SK-MEL-5 (cell line): ENCODE measurements at regions not wholly inside any gene's neighbourhood (a gene's known extent, or its start where the extent isn't known, plus 50 kb on each side); places are given as distances from the start of the nearest gene placed in this dataset.
"Not testable (repeated sequence)": the region's sequence is repeated elsewhere in the genome, so short reads cannot be mapped to it uniquely, and the experiment has no call there.

ENCODE experiments used
- DNase-seq: peaks from one replicate; pipeline ENCODE4 v3.0.0-alpha.2; 2016; ENCODE audit warnings: low read depth, low spot score
- in situ Hi-C: cut with HindIII; loops from 2 replicates; pipeline ENCODE4 v1.10.0; 2016; ENCODE audit warnings: low sequenced_read_pairs, high pct_unique_total_duplicates, low pct_unique_long_range_greater_than_20kb

DNA sequence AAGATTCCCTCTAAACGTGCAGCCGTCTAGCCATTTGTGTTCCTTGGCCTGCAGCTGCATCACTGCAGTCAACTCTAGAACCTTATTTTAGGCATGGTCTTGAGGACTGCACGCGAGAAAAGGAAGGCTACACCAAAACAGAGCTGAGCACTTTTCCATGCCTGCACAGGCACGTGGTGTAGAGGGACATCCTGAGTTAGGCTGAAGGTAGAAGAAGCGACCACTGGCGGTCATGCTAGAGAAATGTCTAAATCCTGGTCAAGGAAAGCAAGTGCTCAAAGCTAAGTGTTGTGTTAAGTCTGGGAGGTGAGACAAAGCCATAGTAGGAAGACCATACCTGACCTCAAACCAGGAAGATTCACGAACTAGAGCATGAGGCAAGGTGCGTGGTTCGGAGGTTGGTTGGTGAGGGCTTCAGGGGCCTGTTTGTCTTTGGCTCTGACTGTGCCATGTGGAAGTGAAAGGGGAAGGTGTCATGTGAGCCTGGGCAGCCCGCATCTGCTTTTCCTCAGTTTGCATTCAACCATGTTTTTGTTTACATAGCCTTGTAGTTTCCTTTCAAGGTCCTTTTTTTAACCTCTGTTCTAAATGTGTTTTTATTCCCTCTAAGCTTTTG, 203.8 kb downstream of the AASDH start:
- in situ Hi-C loops, result no loop called here
- peak; percentile 47 for DNase-seq

GRCh38 chr4:56182356-56182755, 204.9 kb downstream of the AASDH start:
- in situ Hi-C loops, result no loop called here

GRCh38 chr4:56181140-56181953, 205.9 kb downstream of the AASDH start:
- in situ Hi-C loops, result no loop called here
- no peak for DNase-seq

More at GRCh38 chr4:56182356-56182755, 204.9 kb downstream of the AASDH start:
- no peak for DNase-seq

GRCh38 chr4:56169061-56169460, 218.2 kb downstream of the AASDH start:
- DNase-seq, result no peak
- in situ Hi-C loops, result no loop called here

DNA sequence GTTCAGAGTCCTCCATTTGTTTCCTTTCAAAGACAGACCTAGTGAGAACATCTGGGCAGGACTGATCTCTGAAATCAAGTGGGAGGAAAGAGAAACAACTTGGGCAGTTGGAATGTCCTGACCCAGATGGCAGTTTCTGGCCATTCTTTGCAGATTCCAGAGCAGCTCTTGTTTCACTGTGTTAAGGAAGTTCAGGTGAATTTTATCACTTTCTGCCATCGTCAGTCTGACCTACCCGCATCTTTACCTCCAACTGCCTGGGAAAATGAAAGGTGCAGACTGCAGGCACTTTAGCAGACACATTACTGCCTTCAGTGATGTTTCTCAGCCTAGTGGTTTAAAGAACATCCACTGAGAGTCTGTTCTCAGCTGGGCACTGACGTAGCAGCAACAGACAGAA, 216.2 kb downstream of the CEP135 start:
- in situ Hi-C loops, result no loop called here
- DNase-seq, result no peak

GRCh38 chr4:56160636-56161035, 211.9 kb downstream of the CEP135 start:
- in situ Hi-C loops, result no loop called here
- DNase-seq, result no peak

DNA sequence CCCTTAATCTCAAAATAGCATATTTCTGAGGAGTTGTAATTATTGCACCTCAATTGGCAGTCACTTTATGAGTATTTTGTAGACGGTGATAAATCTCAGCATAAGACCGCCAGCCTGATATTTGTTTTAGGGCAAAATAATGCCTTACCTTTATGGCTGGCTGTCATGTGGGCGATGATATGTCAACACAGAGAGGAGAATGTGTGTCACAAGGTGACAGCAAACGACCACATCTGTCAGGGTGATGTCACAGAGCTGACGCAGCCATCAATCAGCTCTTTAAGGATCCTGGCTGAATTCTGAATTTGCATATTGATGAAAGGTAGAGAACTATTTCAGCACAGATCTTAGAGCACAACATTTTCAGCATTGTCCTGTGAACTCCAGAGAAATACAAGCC, 209.7 kb downstream of the CEP135 start:
- DNase-seq, result no peak
- in situ Hi-C loops, result no loop called here

DNA sequence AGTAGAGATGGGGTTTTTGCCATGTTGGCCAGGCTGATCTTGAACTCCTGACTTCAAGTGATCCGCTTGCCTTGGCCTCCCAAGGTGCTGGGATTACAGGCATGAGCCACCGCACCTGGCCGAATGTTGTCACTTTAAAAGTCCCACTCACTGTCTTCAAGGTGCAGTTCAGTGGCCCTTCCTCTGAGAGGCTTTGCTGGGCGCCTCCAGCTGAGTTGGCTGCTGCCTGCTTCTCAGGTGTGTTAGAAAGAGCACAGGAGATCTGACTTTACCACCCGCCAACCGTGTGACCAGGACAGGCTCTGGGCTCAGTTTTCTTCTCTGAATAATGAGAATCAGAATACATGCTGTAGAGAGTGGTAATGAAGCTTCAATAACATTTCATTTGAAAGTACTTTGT, 207.4 kb downstream of the CEP135 start:
- DNase-seq, result no peak
- in situ Hi-C loops, result no loop called here

GRCh38 chr4:56155432-56155831, 206.7 kb downstream of the CEP135 start:
- DNase-seq, result no peak
- in situ Hi-C loops, result no loop called here

GRCh38 chr4:56149591-56149990, 200.8 kb downstream of the CEP135 start:
- in situ Hi-C loops, result no loop called here
- DNase-seq, result no peak

DNA sequence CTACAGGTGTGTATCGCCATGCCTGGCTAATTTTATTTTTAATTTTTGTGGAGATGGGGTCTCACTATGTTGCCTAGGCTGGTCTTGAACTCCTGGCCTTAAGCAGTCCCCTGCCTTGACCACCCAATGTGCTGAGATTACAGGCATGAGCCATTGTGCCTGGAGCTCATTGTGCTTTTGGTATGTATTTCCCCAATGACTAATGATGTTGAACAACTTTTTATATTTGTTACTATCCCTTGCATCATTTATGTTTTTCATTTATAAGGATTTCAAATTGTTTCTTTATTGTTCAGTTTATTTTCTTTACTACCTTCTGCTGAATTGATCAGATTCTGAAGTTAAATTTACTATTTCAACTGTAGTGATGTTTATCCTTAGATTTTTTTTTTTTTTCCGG, 199.7 kb downstream of the CEP135 start:
- no peak for DNase-seq
- in situ Hi-C loops, result no loop called here

GRCh38 chr4:56147371-56147770, 198.6 kb downstream of the CEP135 start:
- in situ Hi-C loops, result no loop called here
- peak; percentile 47 for DNase-seq

- in situ Hi-C loops, result no loop called here
- no peak for DNase-seq
Measured at GRCh38 chr4:56146956-56147355, 198.2 kb downstream of the CEP135 start.

- in situ Hi-C loops, result no loop called here
- no peak for DNase-seq
Measured at GRCh38 chr4:56142088-56142487, 193.3 kb downstream of the CEP135 start.

DNA sequence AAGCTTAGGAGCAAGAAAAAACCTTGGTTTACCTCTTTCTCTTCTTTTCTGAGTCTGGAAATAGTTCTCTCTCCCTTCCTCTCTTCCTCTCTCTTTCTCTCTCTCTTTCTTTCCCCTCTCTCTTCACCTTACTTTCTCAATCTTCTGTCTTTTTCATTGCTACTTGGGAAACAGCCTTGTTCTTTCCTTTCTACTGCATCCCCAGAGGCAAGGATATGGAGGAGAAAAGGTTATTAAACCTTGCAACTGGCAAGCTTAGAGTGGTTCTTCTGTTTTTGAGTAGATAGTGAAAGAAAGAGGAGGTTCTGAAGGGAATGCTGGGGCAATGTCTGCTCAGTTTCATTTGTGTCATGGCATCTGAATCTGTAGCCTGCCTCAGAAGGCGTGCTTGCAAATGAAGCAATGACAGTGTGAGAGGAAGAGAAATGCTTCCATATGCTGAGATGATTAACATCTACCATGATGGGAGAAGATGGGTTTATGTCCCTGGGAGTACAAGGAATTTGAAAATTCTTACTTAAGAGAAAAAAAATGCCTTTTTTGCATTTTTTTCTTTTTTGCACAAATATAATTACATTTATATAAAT, 190.6 kb downstream of the CEP135 start:
- in situ Hi-C loops, result no loop called here
- peak; percentile 12 for DNase-seq

DNA sequence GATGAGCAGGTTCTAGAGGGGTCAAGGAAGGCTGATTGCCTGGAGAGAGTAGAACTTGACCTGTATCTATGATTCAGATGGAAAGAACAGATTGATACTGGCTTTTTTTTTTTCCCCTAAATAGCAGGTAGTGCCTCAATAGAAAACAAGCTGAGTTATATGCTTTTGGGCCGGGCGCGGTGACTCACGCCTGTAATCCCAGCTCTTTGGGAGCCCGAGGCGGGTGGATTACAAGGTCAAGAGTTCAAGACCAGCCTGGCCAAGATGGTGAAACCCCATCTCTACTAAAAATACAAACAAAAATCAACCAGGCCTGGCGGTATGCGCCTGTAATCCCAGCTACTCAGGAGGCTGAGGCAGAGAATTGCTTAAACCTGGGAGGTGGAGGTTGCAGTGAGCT, 186.1 kb downstream of the CEP135 start:
- DNase-seq, in situ Hi-C loops: not testable (repeated sequence)

DNA sequence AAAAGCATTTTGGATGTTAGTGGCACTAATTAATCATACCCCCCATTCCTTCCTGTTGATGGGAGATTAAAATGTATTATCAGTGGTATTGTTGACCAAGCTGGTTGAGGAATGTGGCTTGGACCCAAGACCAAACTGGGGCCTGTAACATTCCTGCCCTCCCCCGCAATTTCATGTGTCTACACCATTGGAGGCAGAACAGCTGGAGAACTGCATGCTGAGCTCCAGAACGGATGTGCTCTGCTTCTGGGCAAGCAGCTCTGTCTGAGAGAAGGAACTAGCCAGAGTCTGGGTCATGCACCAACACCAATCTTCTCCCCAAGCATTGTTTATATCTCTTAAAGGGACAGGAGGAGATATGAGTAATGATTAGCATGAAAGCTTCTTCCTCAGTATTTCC, 185.5 kb downstream of the CEP135 start:
- in situ Hi-C loops, result no loop called here
- no peak for DNase-seq

GRCh38 chr4:56132835-56133234, 184.1 kb downstream of the CEP135 start:
- DNase-seq, result no peak
- in situ Hi-C loops, result no loop called here

DNA sequence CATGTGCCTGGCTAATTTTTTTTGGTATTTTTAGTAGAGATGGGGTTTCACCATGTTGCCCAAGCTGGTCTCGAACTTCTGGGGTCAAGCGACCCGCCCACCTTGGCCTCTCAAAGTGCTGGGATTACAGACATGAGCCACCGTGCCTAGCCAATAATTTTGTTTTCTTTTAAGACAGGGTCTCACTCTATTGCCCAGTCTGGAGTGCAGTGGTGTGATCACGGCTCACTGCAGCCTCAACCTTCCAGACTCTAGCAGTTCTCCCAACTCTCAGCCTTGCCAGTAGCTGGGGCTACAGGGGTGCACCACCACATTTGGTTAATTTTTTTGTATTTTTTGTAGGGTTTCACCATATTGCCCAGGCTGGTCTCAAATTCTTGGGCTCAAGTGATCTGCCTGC, 183.4 kb downstream of the CEP135 start:
- DNase-seq, in situ Hi-C loops: not testable (repeated sequence)
